Neural crest cell (in vitro differentiated cells): ENCODE measurements at regions not wholly inside any gene's neighbourhood (a gene's known extent, or its start where the extent isn't known, plus 50 kb on each side); places are given as distances from the start of the nearest gene placed in this dataset.

Experiments used
- DNase-seq: peaks from one replicate; pipeline ENCODE4 v3.0.0; 2021; ENCODE audit warnings: low read depth, mixed read lengths, low spot score
- H3K27ac Mint-ChIP-seq: one replicate; pipeline ENCODE4 v1.8.0; 2021; ENCODE audit warnings: mild to moderate bottlenecking, mixed read lengths; ENCODE audit not compliant: unreplicated experiment
- H3K27me3 Mint-ChIP-seq: 2 replicates; pipeline ENCODE4 v1.8.0; 2021; ENCODE audit warnings: low read depth, mild to moderate bottlenecking, mixed read lengths
- H3K36me3 Mint-ChIP-seq: 2 replicates; pipeline ENCODE4 v1.8.0; 2021; ENCODE audit warnings: low read depth, mild to moderate bottlenecking, mixed read lengths
- H3K4me1 Mint-ChIP-seq: 2 replicates; pipeline ENCODE4 v1.8.0; 2021; ENCODE audit warnings: mixed read lengths
- H3K4me3 Mint-ChIP-seq: one replicate; pipeline ENCODE4 v1.8.0; 2021; ENCODE audit warnings: mild to moderate bottlenecking, mixed read lengths
- H3K9me3 Mint-ChIP-seq: 2 replicates; pipeline ENCODE4 v1.8.0; 2021; ENCODE audit warnings: mixed read lengths
- TF ChIP-seq, protein P1 (sequence below): fragments of 200-600 bp; sonication (generic); conservative IDR thresholded peaks from 2 replicates; pipeline ENCODE4 v1.5.0; 2021; ENCODE audit warnings: antibody characterized with exemption, mild to moderate bottlenecking

DNA sequence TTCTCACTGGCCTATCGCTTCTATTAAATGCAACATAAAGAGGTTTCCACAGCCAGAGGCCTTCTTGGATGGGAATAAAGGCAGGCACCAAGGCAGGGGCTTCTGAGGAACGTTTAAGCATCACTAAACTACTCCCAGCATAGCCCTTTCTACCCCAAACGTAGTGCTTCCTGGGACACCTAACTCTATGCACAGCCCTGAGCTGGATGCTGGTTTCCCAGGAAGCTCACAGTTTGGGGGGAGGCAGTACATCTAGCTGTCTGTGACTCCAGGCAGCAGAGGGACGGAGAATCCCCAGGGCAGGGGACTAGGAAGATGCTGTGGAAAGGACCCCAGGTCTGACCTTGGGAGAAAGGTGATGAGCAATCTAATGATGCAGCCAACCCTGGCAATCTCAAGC, 192.8 kb upstream of the ZMIZ1 start:
- Mint-ChIP-seq H3K27ac (no peak overlapping the region), H3K36me3 (peaks cover 2% of the 10 kb centered on the region), H3K9me3 (peaks cover 3% of the 10 kb centered on the region), H3K4me3 (no peak overlapping the region), H3K27me3 (no peaks in the 10 kb centered on the region), H3K4me1 (no peaks in the 10 kb centered on the region)
- DNase-seq = no peak
- TF ChIP-seq, protein P1, sequence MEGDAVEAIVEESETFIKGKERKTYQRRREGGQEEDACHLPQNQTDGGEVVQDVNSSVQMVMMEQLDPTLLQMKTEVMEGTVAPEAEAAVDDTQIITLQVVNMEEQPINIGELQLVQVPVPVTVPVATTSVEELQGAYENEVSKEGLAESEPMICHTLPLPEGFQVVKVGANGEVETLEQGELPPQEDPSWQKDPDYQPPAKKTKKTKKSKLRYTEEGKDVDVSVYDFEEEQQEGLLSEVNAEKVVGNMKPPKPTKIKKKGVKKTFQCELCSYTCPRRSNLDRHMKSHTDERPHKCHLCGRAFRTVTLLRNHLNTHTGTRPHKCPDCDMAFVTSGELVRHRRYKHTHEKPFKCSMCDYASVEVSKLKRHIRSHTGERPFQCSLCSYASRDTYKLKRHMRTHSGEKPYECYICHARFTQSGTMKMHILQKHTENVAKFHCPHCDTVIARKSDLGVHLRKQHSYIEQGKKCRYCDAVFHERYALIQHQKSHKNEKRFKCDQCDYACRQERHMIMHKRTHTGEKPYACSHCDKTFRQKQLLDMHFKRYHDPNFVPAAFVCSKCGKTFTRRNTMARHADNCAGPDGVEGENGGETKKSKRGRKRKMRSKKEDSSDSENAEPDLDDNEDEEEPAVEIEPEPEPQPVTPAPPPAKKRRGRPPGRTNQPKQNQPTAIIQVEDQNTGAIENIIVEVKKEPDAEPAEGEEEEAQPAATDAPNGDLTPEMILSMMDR = no peak

DNA sequence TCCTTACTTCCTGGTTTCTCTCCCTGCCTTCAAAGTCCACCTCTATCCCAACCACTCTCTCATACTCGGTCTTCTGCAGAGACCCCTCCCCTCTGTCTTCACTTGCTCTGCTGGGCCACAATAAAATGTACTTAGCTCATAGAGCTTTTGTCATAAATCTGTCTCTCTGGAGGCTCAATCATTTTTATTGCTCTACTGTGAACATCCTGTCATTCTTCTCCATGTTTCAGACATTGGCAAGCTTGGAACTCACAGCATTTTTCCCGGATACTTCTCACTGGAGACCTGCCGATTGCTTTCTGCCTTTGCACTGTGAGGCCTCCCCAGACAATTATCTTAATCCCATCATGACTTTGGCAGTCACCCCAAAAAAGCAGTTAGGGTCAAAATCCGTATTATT, 192.3 kb upstream of the ZMIZ1 start:
- H3K27me3 Mint-ChIP-seq = no peaks in the 10 kb centered on the region
- no peak overlapping the region for H3K4me3 Mint-ChIP-seq
- peaks cover 2% of the 10 kb centered on the region for H3K36me3 Mint-ChIP-seq
- no peaks in the 10 kb centered on the region for H3K4me1 Mint-ChIP-seq
- no peak overlapping the region for H3K27ac Mint-ChIP-seq
- TF ChIP-seq, protein P1 = no peak
- DNase-seq = no peak
- H3K9me3 Mint-ChIP-seq = peaks cover 3% of the 10 kb centered on the region

DNA sequence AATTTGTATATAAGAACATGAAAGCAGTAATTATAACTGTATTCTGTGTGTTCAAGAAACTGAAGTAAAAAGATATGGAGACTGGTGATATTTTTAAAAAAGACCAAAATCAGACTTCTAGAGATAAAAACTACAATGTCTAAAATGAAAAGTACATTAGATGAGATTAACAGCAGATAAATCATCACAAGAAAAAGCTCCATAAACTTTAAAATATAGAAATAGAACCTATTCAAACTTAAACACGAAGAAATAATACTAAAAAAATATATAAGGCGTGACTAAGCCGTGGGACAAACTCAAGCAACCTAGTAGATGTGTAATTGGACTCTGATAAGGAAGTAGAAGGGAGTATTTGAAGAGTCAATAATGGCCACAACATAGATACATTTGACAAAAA, 189.1 kb upstream of the ZMIZ1 start:
- Mint-ChIP-seq H3K9me3 (peaks cover 12% of the 10 kb centered on the region), H3K4me3 (no peak overlapping the region)

DNA sequence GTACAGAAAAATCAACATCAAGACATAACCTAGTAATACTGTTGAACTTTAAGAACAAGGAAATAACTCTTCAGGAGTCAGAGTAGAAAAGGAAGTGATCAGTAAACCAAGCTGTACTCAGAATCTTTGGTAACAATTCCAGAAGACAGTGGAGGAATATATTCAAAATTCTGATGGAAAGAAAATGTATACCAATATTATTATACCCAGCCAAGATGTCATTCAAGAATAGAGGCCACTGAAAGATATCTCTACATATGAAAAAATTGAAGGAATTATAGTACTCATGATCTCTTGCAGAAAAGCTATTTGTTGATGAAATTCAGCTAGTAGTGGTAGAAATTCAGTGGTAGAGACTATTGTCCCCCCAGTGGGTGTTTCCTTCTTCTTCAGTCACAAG, 182.6 kb upstream of the ZMIZ1 start:
- Mint-ChIP-seq H3K4me3 (no peak overlapping the region), H3K9me3 (peaks cover 14% of the 10 kb centered on the region), H3K4me1 (no peaks in the 10 kb centered on the region), H3K36me3 (peaks cover 9% of the 10 kb centered on the region), H3K27me3 (no peaks in the 10 kb centered on the region), H3K27ac (no peak overlapping the region)
- TF ChIP-seq, protein P1 = no peak
- no peak for DNase-seq

More for the DNA sequence above, 189.1 kb upstream of the ZMIZ1 start:
- no peak for DNase-seq
- H3K27me3 Mint-ChIP-seq = no peaks in the 10 kb centered on the region
- H3K36me3 Mint-ChIP-seq = peaks cover 7% of the 10 kb centered on the region
- H3K27ac Mint-ChIP-seq = no peak overlapping the region
- TF ChIP-seq, protein P1 = no peak
- no peaks in the 10 kb centered on the region for H3K4me1 Mint-ChIP-seq

DNA sequence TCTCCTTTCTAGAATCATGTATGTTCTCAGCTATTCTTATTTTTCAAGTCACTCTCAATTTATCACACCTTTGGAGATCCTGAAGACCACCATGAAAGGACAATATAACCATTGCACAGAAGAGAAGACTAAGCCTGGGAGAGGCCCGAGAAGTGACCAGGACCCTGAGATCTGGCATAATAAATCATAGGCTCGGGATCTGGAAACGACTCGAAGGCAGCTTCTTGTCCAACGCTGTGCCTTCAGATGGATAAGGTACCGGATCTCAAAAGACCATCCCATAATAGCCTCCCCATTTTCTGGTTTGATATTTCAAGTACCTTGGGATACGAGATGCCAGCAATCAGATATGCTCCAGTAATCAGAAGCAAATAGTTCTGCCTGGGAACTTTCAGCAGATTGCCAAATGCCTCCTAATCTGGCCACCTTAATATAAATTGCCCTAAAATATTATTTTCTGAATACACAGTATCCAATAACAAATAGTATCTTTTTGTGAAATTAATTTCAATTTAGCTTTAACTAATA, 179.2 kb upstream of the ZMIZ1 start:
- DNase-seq = no peak
- peaks cover 6% of the 10 kb centered on the region for H3K9me3 Mint-ChIP-seq

More for the DNA sequence above, 179.2 kb upstream of the ZMIZ1 start:
- H3K4me1 Mint-ChIP-seq = no peaks in the 10 kb centered on the region
- TF ChIP-seq, protein P1 = no peak
- no peak overlapping the region for H3K4me3 Mint-ChIP-seq
- H3K27me3 Mint-ChIP-seq = no peaks in the 10 kb centered on the region
- H3K36me3 Mint-ChIP-seq = peaks cover 4% of the 10 kb centered on the region
- H3K27ac Mint-ChIP-seq = no peak overlapping the region
